ENCODE measurements at regions not wholly inside any gene's neighbourhood (a gene's known extent, or its start where the extent isn't known, plus 50 kb on each side); places are given as distances from the start of the nearest gene placed in this dataset.

DNA sequence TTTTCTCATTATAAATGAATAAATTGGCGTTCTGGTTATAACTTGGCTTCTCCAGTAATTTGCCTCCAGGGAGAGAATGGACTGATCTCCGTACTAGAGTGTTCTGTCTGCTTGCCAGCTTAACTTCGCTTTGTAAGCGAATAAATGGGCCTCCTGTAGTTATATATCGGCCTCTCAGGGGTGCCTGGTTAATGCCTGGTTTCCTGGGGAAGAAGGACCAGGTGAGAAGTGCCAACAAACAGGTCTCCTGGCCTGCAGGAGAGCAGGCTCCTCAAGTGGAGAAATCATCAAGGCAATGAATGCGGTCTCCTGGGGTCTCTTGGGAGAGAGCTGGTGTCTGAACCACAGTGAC lies 107.4 kb upstream of the SERBP1 start:
- H3K27ac ChIP-seq = no peak overlapping the region
- no peak overlapping the region for H3K4me3 ChIP-seq
- 83 to 92% (median 88%) methylated on average over 6 of the region's 6 CpGs for WGBS, 4 donors
- no peak for DNase-seq
- no peaks in the 10 kb centered on the region for H3K36me3 ChIP-seq (replicated peaks in 1 of 2)
- TF ChIP-seq POLR2A (IDR thresholded peaks at IDR 0.05) = no peak
- no peak for TF ChIP-seq CTCF (IDR thresholded peaks at IDR 0.05)
- no peaks in the 10 kb centered on the region for H3K9me3 ChIP-seq (replicated peaks in 1 of 3)
- no peaks in the 10 kb centered on the region for H3K4me1 ChIP-seq (replicated peaks in 1 of 2)
- no peaks in the 10 kb centered on the region for H3K27me3 ChIP-seq
- intact Hi-C loops (cut with DNase I) = loop anchor here in 1 of 2 donors (5.0 kb wide), 1 partner anchor 220 kb away; no protein-coding TSS in a partner anchor

GRCh38 chr1:67540025-67540732 lies 110.0 kb upstream of the SERBP1 start:
- Histone ChIP-seq H3K4me1 (replicated peaks in 1 of 2) (no peaks in the 10 kb centered on the region), H3K27me3 (no peaks in the 10 kb centered on the region), H3K36me3 (replicated peaks in 1 of 2) (no peaks in the 10 kb centered on the region), H3K9me3 (replicated peaks in 1 of 3) (no peaks in the 10 kb centered on the region), H3K27ac (no peak overlapping the region), H3K4me3 (no peak overlapping the region)
- TF ChIP-seq POLR2A (IDR thresholded peaks at IDR 0.05) (no peak), CTCF (IDR thresholded peaks at IDR 0.05) (no peak)
- WGBS, 4 donors = 88 to 93% (median 92%) methylated on average over 9 of the region's 9 CpGs
- intact Hi-C loops (cut with DNase I) = no loop called here
- no peak for DNase-seq

- no peaks in the 10 kb centered on the region for H3K4me1 ChIP-seq (replicated peaks in 1 of 2)
- H3K9me3 ChIP-seq (replicated peaks in 1 of 3) = no peaks in the 10 kb centered on the region
- DNase-seq = no peak
- intact Hi-C loops (cut with DNase I) = no loop called here
- no peaks in the 10 kb centered on the region for H3K36me3 ChIP-seq (replicated peaks in 1 of 2)
- no peaks in the 10 kb centered on the region for H3K27me3 ChIP-seq
- 73 to 97% (median 87%) methylated on average over 1 of the region's 1 CpG for WGBS, 4 donors
- TF ChIP-seq POLR2A (IDR thresholded peaks at IDR 0.05) (no peak), CTCF (IDR thresholded peaks at IDR 0.05) (no peak)
- H3K27ac ChIP-seq = no peak overlapping the region
- no peak overlapping the region for H3K4me3 ChIP-seq
Measured at GRCh38 chr1:67540733-67541125, 110.5 kb upstream of the SERBP1 start.

- Histone ChIP-seq H3K27me3 (no peaks in the 10 kb centered on the region), H3K27ac (peak overlapping the region in 1 of 5 donors; percentile 29), H3K4me1 (replicated peaks in 1 of 2) (no peaks in the 10 kb centered on the region), H3K9me3 (replicated peaks in 1 of 3) (no peaks in the 10 kb centered on the region), H3K4me3 (no peak overlapping the region), H3K36me3 (replicated peaks in 1 of 2) (no peaks in the 10 kb centered on the region)
- WGBS, 4 donors = 7 to 35% methylated on average over 2 of the region's 2 CpGs; no CpG with 5 or more reads in 2 of the 4 donors
- intact Hi-C loops (cut with DNase I) = no loop called here
- DNase-seq = no peak
- no peak for TF ChIP-seq CTCF (IDR thresholded peaks at IDR 0.05)
- no peak for TF ChIP-seq POLR2A (IDR thresholded peaks at IDR 0.05)
Measured at GRCh38 chr1:67542747-67543146, 112.5 kb upstream of the SERBP1 start.
